GM12878 (cell line): ENCODE measurements at regions not wholly inside any gene's neighbourhood (a gene's known extent, or its start where the extent isn't known, plus 50 kb on each side); places are given as distances from the start of the nearest gene placed in this dataset.
"Not testable (repeated sequence)": the region's sequence is repeated elsewhere in the genome, so short reads cannot be mapped to it uniquely, and the experiment has no call there.

ENCODE experiments used
- ATAC-seq: fragments of 200-7000 bp; cut with Tn5 transposase; 3 replicates; pipeline ENCODE4 v1.9.1; 2020; ENCODE audit warnings: mild to moderate bottlenecking, moderate library complexity
- BruUV-seq: library from RNA; stranded (reverse); fragments of 400-500 nt; replicated peaks from 2 replicates; lab custom pipeline; 2021; lab: Mats Ljungman, UMichigan
- CTCF ChIA-PET: fragments of 300-600 bp; sonication (Branson Sonifier 250); formaldehyde crosslinking; extraction: SDS; loops from one replicate; lab custom pipeline; 2021; ENCODE audit warnings: inconsistent platforms; lab: Yijun Ruan, JAX
- POLR2A ChIA-PET: fragments of 350-600 bp; formaldehyde crosslinking; extraction: SDS; loops from one replicate; lab custom pipeline; 2021; ENCODE audit warnings: inconsistent platforms; lab: Charles Lee
- RAD21 ChIA-PET: fragments of 300-600 bp; sonication (Branson Sonifier 250); formaldehyde crosslinking; loops from one replicate; lab custom pipeline; 2023; ENCODE audit warnings: antibody characterized with exemption; ENCODE audit not compliant: unreplicated experiment; lab: Charles Lee
- SMC1A ChIA-PET: fragments of 300-600 bp; sonication (Branson Sonifier 250); formaldehyde crosslinking; loops from one replicate; lab custom pipeline; 2023; ENCODE audit not compliant: unreplicated experiment, uncharacterized antibody; lab: Charles Lee
- DNase-seq: peaks from one replicate; pipeline ENCODE4 v3.0.0-alpha.2; 2011; ENCODE audit warnings: low read depth, low spot score
- FAIRE-seq: peaks from 3 replicates; lab custom pipeline; 2011; peaks lifted over from hg19 to GRCh38; lab: Jason Lieb, UNC
- H2AFZ ChIP-seq: 2 replicates; pipeline ENCODE4 v1.6.0; 2011; ENCODE audit warnings: low read depth, low read length, control low read depth; ENCODE audit not compliant: control insufficient read depth
- H3K27ac ChIP-seq: 2 replicates; pipeline ENCODE4 v1.5.1; 2011; ENCODE audit warnings: control low read depth; ENCODE audit not compliant: control insufficient read depth, insufficient read depth
- H3K27me3 ChIP-seq, 2 experiments: replicated peaks in 1 of 2; 2 replicates each; pipeline versions ENCODE4 v1.6.0 to v1.6.1; 2011; ENCODE audit warnings: low read length in 1 of 2; ENCODE audit not compliant: control insufficient read depth in 2 of 2, insufficient read depth in 2 of 2
- H3K36me3 ChIP-seq, 2 experiments: 2 replicates each; pipeline ENCODE4 v1.5.1; 2011; ENCODE audit warnings: low read length in 1 of 2; ENCODE audit not compliant: control insufficient read depth in 2 of 2, insufficient read depth in 2 of 2
- H3K4me1 ChIP-seq: 2 replicates; pipeline ENCODE4 v1.6.1; 2011; ENCODE audit warnings: mild to moderate bottlenecking, low read length, moderate library complexity, mixed read lengths; ENCODE audit not compliant: control insufficient read depth, insufficient read depth
- H3K4me2 ChIP-seq: 2 replicates; pipeline ENCODE4 v1.6.0; 2011; ENCODE audit warnings: control low read depth; ENCODE audit not compliant: control insufficient read depth, insufficient read depth
- H3K4me3 ChIP-seq: fragments of 200-600 bp; sonication (generic); 2 replicates; pipeline ENCODE4 v1.5.1; 2016
- H3K79me2 ChIP-seq: 2 replicates; pipeline ENCODE4 v1.6.0; 2011; ENCODE audit warnings: low read length; ENCODE audit not compliant: control insufficient read depth, insufficient read depth
- H3K9ac ChIP-seq: 2 replicates; pipeline ENCODE4 v1.8.0; 2011; ENCODE audit warnings: low read length, control low read depth, mixed read lengths; ENCODE audit not compliant: control insufficient read depth, insufficient read depth
- H3K9me3 ChIP-seq: replicated peaks from 3 replicates; pipeline ENCODE4 v1.5.1; 2011; ENCODE audit warnings: mild to moderate bottlenecking, low read length; ENCODE audit not compliant: control insufficient read depth, insufficient read depth
- H4K20me1 ChIP-seq: 2 replicates; pipeline ENCODE4 v1.6.0; 2011; ENCODE audit not compliant: control insufficient read depth, insufficient read depth
- CBX3 ChIP-seq: fragments of 200-600 bp; sonication (generic); IDR thresholded peaks from 2 replicates; pipeline ENCODE4 v1.6.1; 2016; ENCODE audit warnings: low read depth, borderline replicate concordance
- HCFC1 ChIP-seq: fragments of 150-350 bp; IDR thresholded peaks from 2 replicates; pipeline ENCODE4 v1.6.1; 2014; ENCODE audit warnings: low read length
- RB1 ChIP-seq: fragments of 450-650 bp; formaldehyde crosslinking; IDR thresholded peaks from 2 replicates; pipeline ENCODE4 v1.6.1; 2017; ENCODE audit warnings: mild to moderate bottlenecking, borderline replicate concordance
- SMAD5 ChIP-seq: IDR thresholded peaks from 2 replicates; pipeline ENCODE4 v1.6.1; 2016; ENCODE audit warnings: antibody characterized with exemption, low read depth
- SP1 ChIP-seq: IDR thresholded peaks from one replicate; pipeline ENCODE4 v1.6.1; 2011; ENCODE audit warnings: low read depth, low read length
- SPI1 ChIP-seq: IDR thresholded peaks from 2 replicates; pipeline ENCODE4 v1.6.1; 2011; ENCODE audit warnings: low read depth, mild to moderate bottlenecking, low read length, moderate library complexity, borderline replicate concordance; ENCODE audit not compliant: insufficient read depth
- TCF7 ChIP-seq: IDR thresholded peaks from 2 replicates; pipeline ENCODE4 v1.6.1; 2014; ENCODE audit warnings: antibody characterized with exemption, borderline replicate concordance
- ZNF622 ChIP-seq: fragments of 450-650 bp; IDR thresholded peaks from 2 replicates; pipeline ENCODE4 v1.6.1; 2017; ENCODE audit warnings: mild to moderate bottlenecking, inconsistent platforms
- WGBS: methylation state at CpG from one replicate; pipeline ENCODE4 v1.1.6; 2016; ENCODE audit warnings: low lambda C conversion rate; ENCODE audit not compliant: insufficient replicate concordance, insufficient coverage; ENCODE audit errors: missing lambda C conversion rate; 5-methylcytosine and 5-hydroxymethylcytosine counted together
- in situ Hi-C: fragments of 300-500 bp; cut with MboI; formaldehyde crosslinking; loops from 9 replicates; pipeline ENCODE4 v1.14.3; 2018; ENCODE audit warnings: mixed read lengths
- intact Hi-C: fragments of 100-400 bp; cut with micrococcal nuclease; formaldehyde crosslinking; loops from one replicate; pipeline ENCODE4 v1.14.2; 2022; ENCODE audit not compliant: unreplicated experiment
- TF ChIP-seq, protein P1 (sequence below): fragments of 450-650 bp; formaldehyde crosslinking; IDR thresholded peaks from 2 replicates; pipeline ENCODE4 v1.5.0; 2022; ENCODE audit warnings: mild to moderate bottlenecking, missing genetic modification characterization

DNA sequence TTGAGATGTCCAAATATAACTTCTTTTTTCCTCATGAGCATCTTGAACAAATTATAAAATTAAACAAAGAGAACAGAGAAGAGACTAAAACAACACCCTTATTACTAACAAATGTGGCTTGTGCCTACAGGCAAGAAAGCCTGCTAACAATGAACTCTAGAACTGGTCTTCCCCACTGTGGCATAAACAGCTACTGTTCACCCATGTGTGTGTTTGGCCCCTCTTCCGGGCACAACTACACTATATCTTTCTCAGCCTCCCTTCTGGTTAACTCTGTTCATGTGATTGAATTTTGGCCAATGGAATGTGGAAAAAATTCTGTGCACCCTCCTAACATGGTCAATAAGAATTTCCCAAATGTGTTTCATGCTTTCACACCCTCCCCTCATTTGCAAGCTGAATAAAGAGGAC is 117.0 kb downstream of the KBTBD2 start (continued):
- TF ChIP-seq CBX3 (no peak), HCFC1 (no peak), TCF7 (no peak), SP1 (no peak), SMAD5 (no peak), SPI1 (no peak), ZNF622 (no peak), RB1 (no peak)
- TF ChIP-seq, protein P1, sequence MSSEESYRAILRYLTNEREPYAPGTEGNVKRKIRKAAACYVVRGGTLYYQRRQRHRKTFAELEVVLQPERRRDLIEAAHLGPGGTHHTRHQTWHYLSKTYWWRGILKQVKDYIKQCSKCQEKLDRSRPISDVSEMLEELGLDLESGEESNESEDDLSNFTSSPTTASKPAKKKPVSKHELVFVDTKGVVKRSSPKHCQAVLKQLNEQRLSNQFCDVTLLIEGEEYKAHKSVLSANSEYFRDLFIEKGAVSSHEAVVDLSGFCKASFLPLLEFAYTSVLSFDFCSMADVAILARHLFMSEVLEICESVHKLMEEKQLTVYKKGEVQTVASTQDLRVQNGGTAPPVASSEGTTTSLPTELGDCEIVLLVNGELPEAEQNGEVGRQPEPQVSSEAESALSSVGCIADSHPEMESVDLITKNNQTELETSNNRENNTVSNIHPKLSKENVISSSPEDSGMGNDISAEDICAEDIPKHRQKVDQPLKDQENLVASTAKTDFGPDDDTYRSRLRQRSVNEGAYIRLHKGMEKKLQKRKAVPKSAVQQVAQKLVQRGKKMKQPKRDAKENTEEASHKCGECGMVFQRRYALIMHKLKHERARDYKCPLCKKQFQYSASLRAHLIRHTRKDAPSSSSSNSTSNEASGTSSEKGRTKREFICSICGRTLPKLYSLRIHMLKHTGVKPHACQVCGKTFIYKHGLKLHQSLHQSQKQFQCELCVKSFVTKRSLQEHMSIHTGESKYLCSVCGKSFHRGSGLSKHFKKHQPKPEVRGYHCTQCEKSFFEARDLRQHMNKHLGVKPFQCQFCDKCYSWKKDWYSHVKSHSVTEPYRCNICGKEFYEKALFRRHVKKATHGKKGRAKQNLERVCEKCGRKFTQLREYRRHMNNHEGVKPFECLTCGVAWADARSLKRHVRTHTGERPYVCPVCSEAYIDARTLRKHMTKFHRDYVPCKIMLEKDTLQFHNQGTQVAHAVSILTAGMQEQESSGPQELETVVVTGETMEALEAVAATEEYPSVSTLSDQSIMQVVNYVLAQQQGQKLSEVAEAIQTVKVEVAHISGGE (CRISPR knock-in tag), result no peak

DNA sequence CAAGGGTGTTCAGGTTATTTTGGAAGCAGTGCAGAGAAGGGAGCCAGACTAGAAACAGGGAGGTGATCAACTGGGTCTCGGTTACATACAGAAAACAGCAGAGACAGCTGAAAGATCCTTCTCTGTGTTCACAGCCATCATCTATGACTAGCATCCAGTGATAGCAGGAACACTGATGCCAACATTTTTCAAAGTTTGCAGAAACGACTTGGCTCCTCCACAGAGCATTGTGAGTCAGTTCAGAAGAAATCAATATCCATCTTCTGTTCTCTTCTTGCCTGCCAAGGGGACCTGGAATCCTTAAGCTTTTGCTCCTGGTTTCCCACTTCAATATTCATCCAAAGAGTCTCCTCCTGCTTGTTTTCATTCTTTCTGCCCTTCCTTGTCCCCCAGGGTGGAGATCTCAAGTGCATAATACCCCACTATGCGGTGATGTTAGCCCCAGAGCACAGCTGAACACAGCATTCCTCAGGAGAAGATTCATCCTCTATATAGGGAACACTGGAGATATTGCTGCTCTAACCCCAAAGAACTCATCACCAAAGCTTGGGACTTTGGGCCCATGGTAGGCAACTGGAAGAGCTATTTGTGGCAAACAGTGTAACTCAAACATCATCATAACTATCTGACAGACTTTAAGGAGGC is 122.6 kb downstream of the KBTBD2 start:
- H3K9ac ChIP-seq, in situ Hi-C loops, H2AFZ ChIP-seq, SMC1A ChIA-PET, H3K79me2 ChIP-seq, ATAC-seq, H3K27me3 ChIP-seq, BruUV-seq, H3K36me3 ChIP-seq, H3K27ac ChIP-seq, H3K4me1 ChIP-seq, FAIRE-seq, DNase-seq, RAD21 ChIA-PET, H3K9me3 ChIP-seq, H3K4me3 ChIP-seq, POLR2A ChIA-PET, H3K4me2 ChIP-seq, H4K20me1 ChIP-seq: not testable (repeated sequence)
- WGBS, result 34% methylated on average over 3 of the region's 3 CpGs
- intact Hi-C loops, result loop anchor here (10.0 kb wide), 1 partner anchor 336 kb away; the partner anchor contains the start of gene RP9
- CTCF ChIA-PET, result interaction anchor here (0.8 kb wide), 1 partner anchor 338 kb away, joined by 3 read pairs; no protein-coding TSS in a partner anchor

DNA sequence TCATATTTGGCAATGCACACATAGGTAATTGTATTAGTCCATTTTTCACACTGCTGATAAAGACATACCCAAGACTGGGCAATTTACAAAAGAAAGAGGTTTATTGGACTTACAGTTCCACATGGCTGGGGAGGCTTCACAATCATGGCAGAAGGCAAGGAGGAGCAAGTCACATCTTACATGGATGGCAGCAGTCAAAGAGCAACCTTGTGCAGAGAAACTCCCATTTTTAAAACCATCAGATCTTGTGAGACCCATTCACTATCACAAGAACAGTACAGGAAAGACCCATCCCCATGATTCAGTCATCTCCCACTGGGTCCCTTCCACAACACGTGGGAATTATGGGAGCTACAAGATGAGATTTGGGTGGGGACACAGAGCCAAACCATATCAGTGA is 123.2 kb downstream of the KBTBD2 start:
- intact Hi-C loops, result loop anchor here (10.0 kb wide), 1 partner anchor 336 kb away; the partner anchor contains the start of gene RP9

More for the DNA sequence above, 123.2 kb downstream of the KBTBD2 start:
- BruUV-seq, H4K20me1 ChIP-seq, POLR2A ChIA-PET, H3K4me3 ChIP-seq, H3K9me3 ChIP-seq, H2AFZ ChIP-seq, H3K4me2 ChIP-seq, ATAC-seq, H3K27me3 ChIP-seq, H3K79me2 ChIP-seq, in situ Hi-C loops, H3K4me1 ChIP-seq, H3K36me3 ChIP-seq, H3K9ac ChIP-seq, DNase-seq, FAIRE-seq, H3K27ac ChIP-seq, SMC1A ChIA-PET: not testable (repeated sequence)
- ChIA-PET CTCF (interaction anchor here (0.8 kb wide), 1 partner anchor 339 kb away, joined by 3 read pairs; no protein-coding TSS in a partner anchor), RAD21 (interaction anchor here (2.3 kb wide), 1 partner anchor 339 kb away, joined by 8 read pairs; no protein-coding TSS in a partner anchor)
- 44% methylated on average over 1 of the region's 1 CpG for WGBS
